H9 (cell line): ENCODE measurements at regions not wholly inside any gene's neighbourhood (a gene's known extent, or its start where the extent isn't known, plus 50 kb on each side); places are given as distances from the start of the nearest gene placed in this dataset.

ENCODE experiments used
- DNase-seq: peaks from one replicate; pipeline ENCODE4 v3.0.0-alpha.2; 2017
- H2AFZ ChIP-seq: one replicate; pipeline ENCODE4 v1.6.1; 2013; ENCODE audit warnings: mild to moderate bottlenecking, low read length, control low read depth, moderate library complexity
- H2AK5ac ChIP-seq: 2 replicates; pipeline ENCODE4 v1.6.1; 2013; ENCODE audit warnings: low read length, control low read depth, mixed read lengths; ENCODE audit not compliant: insufficient read length
- H2BK120ac ChIP-seq: one replicate; pipeline ENCODE4 v1.6.1; 2013; ENCODE audit warnings: low read depth, mild to moderate bottlenecking, low read length, control low read depth, inconsistent platforms; ENCODE audit not compliant: poor library complexity, severe bottlenecking
- H2BK12ac ChIP-seq: 2 replicates; pipeline ENCODE4 v1.6.1; 2013; ENCODE audit warnings: low read length, control low read depth, mixed read lengths, low read depth; ENCODE audit not compliant: insufficient read length
- H2BK15ac ChIP-seq: 2 replicates; pipeline ENCODE4 v1.6.1; 2013; ENCODE audit warnings: low read depth, low read length, control low read depth
- H2BK20ac ChIP-seq: one replicate; pipeline ENCODE4 v1.6.1; 2013; ENCODE audit warnings: low read depth, mild to moderate bottlenecking, low read length, control low read depth, inconsistent platforms; ENCODE audit not compliant: poor library complexity, severe bottlenecking
- H2BK5ac ChIP-seq: 2 replicates; pipeline ENCODE4 v1.6.1; 2013; ENCODE audit warnings: low read length, control low read depth, mixed read lengths; ENCODE audit not compliant: insufficient read length
- H3K14ac ChIP-seq: 2 replicates; pipeline ENCODE4 v1.6.1; 2013; ENCODE audit warnings: low read length, control low read depth; ENCODE audit not compliant: insufficient read depth
- H3K18ac ChIP-seq: 2 replicates; pipeline ENCODE4 v1.6.1; 2013; ENCODE audit warnings: low read depth, mild to moderate bottlenecking, mixed read lengths, low read length, control low read depth; ENCODE audit not compliant: insufficient read length
- H3K23ac ChIP-seq: 2 replicates; pipeline ENCODE4 v1.6.1; 2013; ENCODE audit warnings: low read length, control low read depth, mixed read lengths, low read depth; ENCODE audit not compliant: insufficient read length
- H3K23me2 ChIP-seq: 2 replicates; pipeline ENCODE4 v1.6.1; 2013; ENCODE audit warnings: low read depth, mild to moderate bottlenecking, mixed read lengths, low read length, control low read depth; ENCODE audit not compliant: insufficient read length, poor library complexity, severe bottlenecking
- H3K27ac ChIP-seq: 2 replicates; pipeline ENCODE4 v1.5.1; 2013; ENCODE audit warnings: low read length, control low read depth, mixed read lengths, low read depth; ENCODE audit not compliant: insufficient read length
- H3K27me3 ChIP-seq: 2 replicates; pipeline ENCODE4 v1.6.1; 2013; ENCODE audit warnings: low read length, control low read depth, inconsistent platforms; ENCODE audit not compliant: insufficient read depth
- H3K4ac ChIP-seq: 2 replicates; pipeline ENCODE4 v1.6.1; 2013; ENCODE audit warnings: low read depth, mild to moderate bottlenecking, control low read depth, inconsistent platforms, low read length, moderate library complexity
- H3K4me1 ChIP-seq: 2 replicates; pipeline ENCODE4 v1.6.1; 2013; ENCODE audit warnings: low read length, control low read depth, inconsistent platforms; ENCODE audit not compliant: insufficient read depth
- H3K4me2 ChIP-seq: 2 replicates; pipeline ENCODE4 v1.6.1; 2013; ENCODE audit warnings: low read length, control low read depth, mixed read lengths; ENCODE audit not compliant: insufficient read length, insufficient read depth
- H3K56ac ChIP-seq: 2 replicates; pipeline ENCODE4 v1.6.1; 2013; ENCODE audit warnings: low read depth, mild to moderate bottlenecking, mixed read lengths, low read length, control low read depth; ENCODE audit not compliant: insufficient read length
- H3K79me1 ChIP-seq: 2 replicates; pipeline ENCODE4 v1.6.1; 2013; ENCODE audit warnings: low read depth, mild to moderate bottlenecking, moderate library complexity, low read length, control low read depth, inconsistent platforms; ENCODE audit not compliant: insufficient read depth, poor library complexity, severe bottlenecking
- H3K79me2 ChIP-seq: 2 replicates; pipeline ENCODE4 v1.6.1; 2013; ENCODE audit warnings: low read length, control low read depth, inconsistent platforms; ENCODE audit not compliant: insufficient read depth
- H3K9ac ChIP-seq: 2 replicates; pipeline ENCODE4 v1.6.1; 2013; ENCODE audit warnings: low read length, control low read depth, mixed read lengths; ENCODE audit not compliant: insufficient read length; ENCODE audit errors: extremely low read depth
- H3K9me3 ChIP-seq: one replicate; pipeline ENCODE4 v1.6.1; 2013; ENCODE audit warnings: low read depth, low read length, inconsistent platforms; ENCODE audit not compliant: control insufficient read depth
- H3T11ph ChIP-seq: one replicate; pipeline ENCODE4 v1.6.1; 2013; ENCODE audit warnings: mild to moderate bottlenecking, low read length, control low read depth, inconsistent platforms
- H4K20me1 ChIP-seq: one replicate; pipeline ENCODE4 v1.6.1; 2013; ENCODE audit not compliant: control insufficient read depth, insufficient read length, insufficient read depth
- H4K5ac ChIP-seq: 2 replicates; pipeline ENCODE4 v1.6.1; 2013; ENCODE audit warnings: low read depth, mild to moderate bottlenecking, mixed read lengths, low read length, control low read depth; ENCODE audit not compliant: insufficient read length
- H4K8ac ChIP-seq: replicated peaks from 2 replicates; pipeline ENCODE4 v1.6.1; 2013; ENCODE audit warnings: low read length, control low read depth, mixed read lengths, low read depth; ENCODE audit not compliant: insufficient read length
- H4K91ac ChIP-seq: 2 replicates; pipeline ENCODE4 v1.6.1; 2013; ENCODE audit warnings: low read depth, mild to moderate bottlenecking, moderate library complexity, mixed read lengths, low read length, control low read depth; ENCODE audit not compliant: insufficient read length
- H3K27ac Mint-ChIP-seq, 3 experiments: 2 replicates in 2 of 3; 3 replicates in 1 of 3; pipeline ENCODE4 v1.8.0; 2020 to 2021; ENCODE audit warnings: mixed read lengths in 3 of 3, mild to moderate bottlenecking in 1 of 3, moderate library complexity in 1 of 3
- H3K27me3 Mint-ChIP-seq: 2 replicates; pipeline ENCODE4 v1.8.0; 2021; ENCODE audit warnings: low read depth, mild to moderate bottlenecking, moderate library complexity, mixed read lengths
- H3K36me3 Mint-ChIP-seq, 3 experiments: 2 replicates in 2 of 3; 3 replicates in 1 of 3; pipeline ENCODE4 v1.8.0; 2020 to 2021; ENCODE audit warnings: low read depth in 3 of 3, mixed read lengths in 3 of 3; ENCODE audit not compliant: insufficient read depth in 1 of 3
- H3K4me1 Mint-ChIP-seq, 2 experiments: 2 replicates each; pipeline ENCODE4 v1.8.0; 2020; ENCODE audit warnings: mixed read lengths in 2 of 2
- H3K4me3 Mint-ChIP-seq, 2 experiments: 2 replicates in 1 of 2; 3 replicates in 1 of 2; pipeline ENCODE4 v1.8.0; 2020 to 2021; ENCODE audit warnings: mild to moderate bottlenecking in 2 of 2, mixed read lengths in 2 of 2, moderate library complexity in 1 of 2
- H3K9me3 Mint-ChIP-seq, 2 experiments: 2 replicates in 1 of 2; 3 replicates in 1 of 2; pipeline ENCODE4 v1.8.0; 2020; ENCODE audit warnings: mild to moderate bottlenecking in 2 of 2, mixed read lengths in 2 of 2, moderate library complexity in 1 of 2
- WGBS: extraction: QIAGEN DNeasy Blood & Tissue Kit; methylation state at CpG from one replicate; pipeline ENCODE4 v1.1.7; 2013; ENCODE audit warnings: missing lambda C conversion rate, low lambda C conversion rate, mixed read lengths; ENCODE audit not compliant: insufficient read length; ENCODE audit errors: extremely low coverage; 5-methylcytosine and 5-hydroxymethylcytosine counted together
- TF ChIP-seq, protein P1 (sequence below): fragments of 200-600 bp; sonication (generic); conservative IDR thresholded peaks from 3 replicates; pipeline ENCODE4 v1.8.0; 2021; ENCODE audit warnings: antibody characterized with exemption, mild to moderate bottlenecking

DNA sequence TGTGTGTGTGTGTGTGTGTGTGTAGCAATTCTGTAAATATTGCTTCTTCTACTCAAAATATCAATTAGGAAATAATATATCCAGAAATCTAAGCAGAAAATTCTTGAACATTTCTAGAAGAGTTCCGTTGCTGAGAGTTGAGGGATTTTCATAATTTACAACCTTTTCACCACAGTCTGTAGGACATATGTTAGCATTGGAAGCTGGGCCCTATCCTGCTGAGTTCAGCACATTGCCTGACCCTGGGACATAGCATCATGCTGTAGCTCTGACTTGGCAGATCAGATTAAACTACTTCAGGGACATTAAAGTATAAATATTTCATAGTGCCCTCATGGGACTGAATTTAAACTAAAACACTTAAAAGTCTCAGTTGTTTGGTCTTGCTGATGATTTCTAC, 129.2 kb upstream of the KCNH7 start:
- Histone ChIP-seq H3K4me2 (no peak overlapping the region), H3K9me3 (no peaks in the 10 kb centered on the region), H4K8ac (no peak overlapping the region), H4K91ac (no peak overlapping the region), H3K79me2 (no peaks in the 10 kb centered on the region), H3K4ac (no peak overlapping the region), H3K18ac (no peak overlapping the region), H2BK12ac (no peak overlapping the region), H4K20me1 (no peaks in the 10 kb centered on the region), H2BK120ac (no peak overlapping the region), H3K23ac (no peak overlapping the region), H4K5ac (no peak overlapping the region), H3K14ac (no peak overlapping the region), H3K27me3 (no peaks in the 10 kb centered on the region), H2BK5ac (no peak overlapping the region), H3K23me2 (no peaks in the 10 kb centered on the region), H3K9ac (no peak overlapping the region), H3K4me1 (no peaks in the 10 kb centered on the region), H3K27ac (no peak overlapping the region), H3K56ac (no peak overlapping the region), H2AK5ac (no peak overlapping the region), H2AFZ (no peak overlapping the region), H3T11ph (no peak overlapping the region), H2BK15ac (no peak overlapping the region), H2BK20ac (no peak overlapping the region), H3K79me1 (no peaks in the 10 kb centered on the region)
- no CpG with 5 or more reads among the region's 1 CpG for WGBS
- Mint-ChIP-seq H3K36me3 (no peaks in the 10 kb centered on the region), H3K4me1 (no peaks in the 10 kb centered on the region), H3K27me3 (no peaks in the 10 kb centered on the region), H3K4me3 (no peak overlapping the region), H3K9me3 (no peaks in the 10 kb centered on the region), H3K27ac (no peak overlapping the region)
- no peak for DNase-seq
- TF ChIP-seq, protein P1, sequence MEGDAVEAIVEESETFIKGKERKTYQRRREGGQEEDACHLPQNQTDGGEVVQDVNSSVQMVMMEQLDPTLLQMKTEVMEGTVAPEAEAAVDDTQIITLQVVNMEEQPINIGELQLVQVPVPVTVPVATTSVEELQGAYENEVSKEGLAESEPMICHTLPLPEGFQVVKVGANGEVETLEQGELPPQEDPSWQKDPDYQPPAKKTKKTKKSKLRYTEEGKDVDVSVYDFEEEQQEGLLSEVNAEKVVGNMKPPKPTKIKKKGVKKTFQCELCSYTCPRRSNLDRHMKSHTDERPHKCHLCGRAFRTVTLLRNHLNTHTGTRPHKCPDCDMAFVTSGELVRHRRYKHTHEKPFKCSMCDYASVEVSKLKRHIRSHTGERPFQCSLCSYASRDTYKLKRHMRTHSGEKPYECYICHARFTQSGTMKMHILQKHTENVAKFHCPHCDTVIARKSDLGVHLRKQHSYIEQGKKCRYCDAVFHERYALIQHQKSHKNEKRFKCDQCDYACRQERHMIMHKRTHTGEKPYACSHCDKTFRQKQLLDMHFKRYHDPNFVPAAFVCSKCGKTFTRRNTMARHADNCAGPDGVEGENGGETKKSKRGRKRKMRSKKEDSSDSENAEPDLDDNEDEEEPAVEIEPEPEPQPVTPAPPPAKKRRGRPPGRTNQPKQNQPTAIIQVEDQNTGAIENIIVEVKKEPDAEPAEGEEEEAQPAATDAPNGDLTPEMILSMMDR = no peak
